Mammary epithelial cell (primary cell): ENCODE measurements at regions not wholly inside any gene's neighbourhood (a gene's known extent, or its start where the extent isn't known, plus 50 kb on each side); places are given as distances from the start of the nearest gene placed in this dataset.

Experiments used
- EZH2 ChIP-seq: IDR thresholded peaks from 2 replicates; pipeline ENCODE4 v1.6.1; 2012; ENCODE audit warnings: low read length, inconsistent platforms, borderline replicate concordance
- TF ChIP-seq, protein P1 (sequence below), 2 donors: IDR thresholded peaks in 1 of 2; conservative IDR thresholded peaks in 1 of 2; 2 replicates each; pipeline ENCODE4 v1.5.1; 2011 to 2012; ENCODE audit warnings: inconsistent platforms in 2 of 2, low read length in 2 of 2, mild to moderate bottlenecking in 2 of 2, control low read depth in 1 of 2, low read depth in 1 of 2; ENCODE audit not compliant: insufficient read depth in 1 of 2; ENCODE audit errors: extremely low read depth in 1 of 2

DNA sequence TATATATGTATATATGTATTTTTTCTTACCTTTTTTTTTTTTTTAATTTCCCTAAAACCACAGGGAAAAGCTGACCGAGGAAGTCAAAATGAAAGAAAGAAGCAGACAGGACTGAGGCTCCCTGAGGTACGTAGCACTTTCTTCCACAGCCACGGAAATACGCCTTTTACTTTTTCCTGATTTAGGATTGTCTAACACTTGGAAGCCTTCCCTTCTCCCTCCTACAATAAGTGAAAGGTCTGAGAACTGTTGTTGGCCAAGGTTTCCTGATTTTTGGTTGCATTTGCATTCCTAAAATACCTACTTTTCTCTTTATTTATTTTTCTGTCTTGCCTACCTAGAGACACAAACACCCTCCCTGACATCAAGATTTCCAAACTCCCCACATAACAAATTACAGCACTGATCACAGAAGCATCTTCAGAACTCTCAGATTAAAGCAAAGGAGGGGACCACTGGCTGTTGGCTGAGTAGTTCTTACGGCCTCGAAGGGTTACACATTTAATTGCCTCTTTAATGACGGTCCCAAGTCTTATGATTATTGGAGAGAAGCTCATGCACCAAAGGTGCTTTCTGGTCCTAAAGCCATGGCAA is 778.5 kb upstream of the FANCL start:
- TF ChIP-seq, protein P1, sequence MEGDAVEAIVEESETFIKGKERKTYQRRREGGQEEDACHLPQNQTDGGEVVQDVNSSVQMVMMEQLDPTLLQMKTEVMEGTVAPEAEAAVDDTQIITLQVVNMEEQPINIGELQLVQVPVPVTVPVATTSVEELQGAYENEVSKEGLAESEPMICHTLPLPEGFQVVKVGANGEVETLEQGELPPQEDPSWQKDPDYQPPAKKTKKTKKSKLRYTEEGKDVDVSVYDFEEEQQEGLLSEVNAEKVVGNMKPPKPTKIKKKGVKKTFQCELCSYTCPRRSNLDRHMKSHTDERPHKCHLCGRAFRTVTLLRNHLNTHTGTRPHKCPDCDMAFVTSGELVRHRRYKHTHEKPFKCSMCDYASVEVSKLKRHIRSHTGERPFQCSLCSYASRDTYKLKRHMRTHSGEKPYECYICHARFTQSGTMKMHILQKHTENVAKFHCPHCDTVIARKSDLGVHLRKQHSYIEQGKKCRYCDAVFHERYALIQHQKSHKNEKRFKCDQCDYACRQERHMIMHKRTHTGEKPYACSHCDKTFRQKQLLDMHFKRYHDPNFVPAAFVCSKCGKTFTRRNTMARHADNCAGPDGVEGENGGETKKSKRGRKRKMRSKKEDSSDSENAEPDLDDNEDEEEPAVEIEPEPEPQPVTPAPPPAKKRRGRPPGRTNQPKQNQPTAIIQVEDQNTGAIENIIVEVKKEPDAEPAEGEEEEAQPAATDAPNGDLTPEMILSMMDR (conservative IDR thresholded peaks at IDR 0.05 in 1 of 2, IDR thresholded peaks at IDR 0.05 in 1 of 2; ENCODE audit: extremely low read depth in 1 of 2, insufficient read depth in 1 of 2, low read depth in 1 of 2, low read length in 2 of 2), result no peak
- TF ChIP-seq EZH2, result no peak
